ENCODE measurements at regions not wholly inside any gene's neighbourhood (a gene's known extent, or its start where the extent isn't known, plus 50 kb on each side); places are given as distances from the start of the nearest gene placed in this dataset.

DNA sequence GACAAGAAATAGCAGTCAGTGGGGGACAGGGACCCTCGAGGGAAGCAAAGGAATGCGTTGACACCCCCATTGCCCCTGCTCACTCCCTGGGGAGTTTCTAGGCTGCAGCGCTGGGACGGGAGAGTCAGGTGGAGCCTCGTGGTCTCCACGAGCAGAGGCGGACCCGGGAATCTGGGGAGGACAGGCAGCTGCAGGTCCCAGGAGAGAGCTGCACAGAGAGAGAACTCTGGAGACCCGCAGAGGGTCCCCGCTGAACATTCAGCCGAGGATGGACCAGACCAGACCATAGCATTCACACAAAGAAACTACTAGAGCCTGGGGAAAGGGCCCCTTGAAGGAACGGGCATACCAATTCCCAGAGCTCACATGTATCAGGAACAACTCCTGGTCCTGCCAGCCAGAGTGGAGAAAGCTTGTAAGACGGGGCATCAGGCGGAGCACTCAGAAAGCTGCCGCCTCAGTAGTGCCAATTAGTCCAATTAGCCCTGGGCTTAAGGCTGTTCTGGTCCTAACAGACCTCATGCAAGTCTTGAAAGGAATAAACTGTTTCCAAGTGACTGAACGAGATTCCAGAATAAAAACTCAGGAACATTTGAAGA lies 966.7 kb upstream of the ZNF722 start (continued):
- TF ChIP-seq ZNF331 (CRISPR knock-in tag; IDR thresholded peaks at IDR 0.05; ENCODE audit: low read depth) (no peak), JUNB (IDR thresholded peaks at IDR 0.05; ENCODE audit: unreplicated experiment) (no peak), POLR2AphosphoS5 (IDR thresholded peaks at IDR 0.05; ENCODE audit: low read depth) (no peak)
- TF ChIP-seq, protein P1, sequence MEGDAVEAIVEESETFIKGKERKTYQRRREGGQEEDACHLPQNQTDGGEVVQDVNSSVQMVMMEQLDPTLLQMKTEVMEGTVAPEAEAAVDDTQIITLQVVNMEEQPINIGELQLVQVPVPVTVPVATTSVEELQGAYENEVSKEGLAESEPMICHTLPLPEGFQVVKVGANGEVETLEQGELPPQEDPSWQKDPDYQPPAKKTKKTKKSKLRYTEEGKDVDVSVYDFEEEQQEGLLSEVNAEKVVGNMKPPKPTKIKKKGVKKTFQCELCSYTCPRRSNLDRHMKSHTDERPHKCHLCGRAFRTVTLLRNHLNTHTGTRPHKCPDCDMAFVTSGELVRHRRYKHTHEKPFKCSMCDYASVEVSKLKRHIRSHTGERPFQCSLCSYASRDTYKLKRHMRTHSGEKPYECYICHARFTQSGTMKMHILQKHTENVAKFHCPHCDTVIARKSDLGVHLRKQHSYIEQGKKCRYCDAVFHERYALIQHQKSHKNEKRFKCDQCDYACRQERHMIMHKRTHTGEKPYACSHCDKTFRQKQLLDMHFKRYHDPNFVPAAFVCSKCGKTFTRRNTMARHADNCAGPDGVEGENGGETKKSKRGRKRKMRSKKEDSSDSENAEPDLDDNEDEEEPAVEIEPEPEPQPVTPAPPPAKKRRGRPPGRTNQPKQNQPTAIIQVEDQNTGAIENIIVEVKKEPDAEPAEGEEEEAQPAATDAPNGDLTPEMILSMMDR (conservative IDR thresholded peaks at IDR 0.05; ENCODE audit: low read depth in 2 of 2) = no peak
- TF ChIP-seq, protein P2, sequence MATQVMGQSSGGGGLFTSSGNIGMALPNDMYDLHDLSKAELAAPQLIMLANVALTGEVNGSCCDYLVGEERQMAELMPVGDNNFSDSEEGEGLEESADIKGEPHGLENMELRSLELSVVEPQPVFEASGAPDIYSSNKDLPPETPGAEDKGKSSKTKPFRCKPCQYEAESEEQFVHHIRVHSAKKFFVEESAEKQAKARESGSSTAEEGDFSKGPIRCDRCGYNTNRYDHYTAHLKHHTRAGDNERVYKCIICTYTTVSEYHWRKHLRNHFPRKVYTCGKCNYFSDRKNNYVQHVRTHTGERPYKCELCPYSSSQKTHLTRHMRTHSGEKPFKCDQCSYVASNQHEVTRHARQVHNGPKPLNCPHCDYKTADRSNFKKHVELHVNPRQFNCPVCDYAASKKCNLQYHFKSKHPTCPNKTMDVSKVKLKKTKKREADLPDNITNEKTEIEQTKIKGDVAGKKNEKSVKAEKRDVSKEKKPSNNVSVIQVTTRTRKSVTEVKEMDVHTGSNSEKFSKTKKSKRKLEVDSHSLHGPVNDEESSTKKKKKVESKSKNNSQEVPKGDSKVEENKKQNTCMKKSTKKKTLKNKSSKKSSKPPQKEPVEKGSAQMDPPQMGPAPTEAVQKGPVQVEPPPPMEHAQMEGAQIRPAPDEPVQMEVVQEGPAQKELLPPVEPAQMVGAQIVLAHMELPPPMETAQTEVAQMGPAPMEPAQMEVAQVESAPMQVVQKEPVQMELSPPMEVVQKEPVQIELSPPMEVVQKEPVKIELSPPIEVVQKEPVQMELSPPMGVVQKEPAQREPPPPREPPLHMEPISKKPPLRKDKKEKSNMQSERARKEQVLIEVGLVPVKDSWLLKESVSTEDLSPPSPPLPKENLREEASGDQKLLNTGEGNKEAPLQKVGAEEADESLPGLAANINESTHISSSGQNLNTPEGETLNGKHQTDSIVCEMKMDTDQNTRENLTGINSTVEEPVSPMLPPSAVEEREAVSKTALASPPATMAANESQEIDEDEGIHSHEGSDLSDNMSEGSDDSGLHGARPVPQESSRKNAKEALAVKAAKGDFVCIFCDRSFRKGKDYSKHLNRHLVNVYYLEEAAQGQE (IDR thresholded peaks at IDR 0.05; ENCODE audit: unreplicated experiment) = no peak

DNA sequence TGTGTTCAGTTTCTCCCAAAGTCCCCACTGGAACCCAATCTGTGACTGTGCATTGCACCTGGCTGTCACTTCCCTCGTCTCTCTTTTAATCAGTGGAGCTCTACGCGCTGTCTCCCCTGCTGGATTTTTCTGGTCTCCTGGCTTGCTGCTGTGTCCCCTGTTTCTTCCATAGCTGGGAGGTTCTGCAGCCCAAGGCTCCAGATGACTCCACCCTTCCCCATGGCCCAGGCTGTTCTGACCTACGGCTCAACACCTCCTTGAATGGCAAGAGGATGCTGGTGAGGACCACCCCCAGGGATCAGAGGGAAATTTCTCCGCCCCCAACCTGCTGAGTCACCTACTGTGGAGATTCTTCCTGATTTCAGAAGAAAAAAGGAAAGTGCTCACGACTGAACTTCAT lies 961.4 kb upstream of the ZNF722 start:
- Histone ChIP-seq H3K4me1 (ENCODE audit: insufficient read depth) (no peaks in the 10 kb centered on the region), H3K27me3 (ENCODE audit: insufficient read depth) (no peaks in the 10 kb centered on the region), H3F3A (replicated peaks; ENCODE audit: low read depth) (no peaks in the 10 kb centered on the region), H3K27ac (ENCODE audit: low read depth) (no peak overlapping the region), H3K36me3 (ENCODE audit: insufficient read depth) (0 out of 2 replicates have a peak, but pooled peaks cover 3% of the 10 kb centered on the region), H3K4me2 (no peak overlapping the region), H3K9me2 (ENCODE audit: insufficient read depth) (no peaks in the 10 kb centered on the region), H4K20me1 (replicated peaks; ENCODE audit: insufficient read depth) (no peaks in the 10 kb centered on the region), H3K79me2 (replicated peaks; ENCODE audit: insufficient read depth) (no peaks in the 10 kb centered on the region), H3K4me3 (no peak overlapping the region), H2AFZ (no peak overlapping the region)
- H3K27ac Mint-ChIP-seq = no peak overlapping the region
- H3K4me3 Mint-ChIP-seq = no peak overlapping the region
- DNase-seq (ENCODE audit: low spot score) (no peak), ATAC-seq (no peak)
- TF ChIP-seq EZH2phosphoT487 (IDR thresholded peaks at IDR 0.05; ENCODE audit: unreplicated experiment) (no peak), ZNF331 (CRISPR knock-in tag; IDR thresholded peaks at IDR 0.05; ENCODE audit: low read depth) (no peak), STAT1 (IDR thresholded peaks at IDR 0.05; ENCODE audit: unreplicated experiment) (no peak), JUNB (IDR thresholded peaks at IDR 0.05; ENCODE audit: unreplicated experiment) (no peak), ZNF114 (CRISPR knock-in tag; IDR thresholded peaks at IDR 0.05) (no peak)
- TF ChIP-seq, protein P1 (conservative IDR thresholded peaks at IDR 0.05; ENCODE audit: low read depth in 2 of 2) = no peak
- no peaks in the 10 kb centered on the region for H3K4me1 Mint-ChIP-seq
- peaks cover 12% of the 10 kb centered on the region for H3K27me3 Mint-ChIP-seq (ENCODE audit: insufficient read depth, low read depth, poor library complexity)
- peaks cover 60% of the 10 kb centered on the region for H3K36me3 Mint-ChIP-seq (ENCODE audit: low read depth)
- H3K9me3 Mint-ChIP-seq = peaks cover 75% of the 10 kb centered on the region; the same call in 2 of the 3 replicates
